DOHH2 (cell line): ENCODE measurements at regions not wholly inside any gene's neighbourhood (a gene's known extent, or its start where the extent isn't known, plus 50 kb on each side); places are given as distances from the start of the nearest gene placed in this dataset.

Source experiments
- H3F3A ChIP-seq: fragments of 200-600 bp; sonication (generic), shearing (Covaris generic); 2 replicates; pipeline ENCODE4 v1.6.0; 2016; ENCODE audit warnings: antibody characterized with exemption, mild to moderate bottlenecking; ENCODE audit not compliant: control insufficient read depth, insufficient read depth
- H3K27ac ChIP-seq: fragments of 200-600 bp; sonication (generic); 2 replicates; pipeline ENCODE4 v1.5.1; 2014; ENCODE audit warnings: low read depth, mild to moderate bottlenecking, low read length, moderate library complexity
- H3K27me3 ChIP-seq: fragments of 200-600 bp; sonication (generic); 2 replicates; pipeline ENCODE4 v1.6.1; 2014; ENCODE audit warnings: mild to moderate bottlenecking, low read length, mixed read lengths; ENCODE audit not compliant: control insufficient read depth
- H3K36me3 ChIP-seq: fragments of 200-600 bp; sonication (generic); 2 replicates; pipeline ENCODE4 v1.6.1; 2014; ENCODE audit warnings: mild to moderate bottlenecking, low read length, moderate library complexity, mixed read lengths; ENCODE audit not compliant: control insufficient read depth
- H3K4me1 ChIP-seq: fragments of 200-600 bp; sonication (generic); 2 replicates; pipeline ENCODE4 v1.6.1; 2014; ENCODE audit warnings: mild to moderate bottlenecking, low read length, mixed read lengths; ENCODE audit not compliant: control insufficient read depth
- H3K4me2 ChIP-seq: fragments of 200-600 bp; sonication (generic); 2 replicates; pipeline ENCODE4 v1.6.0; 2014; ENCODE audit warnings: mild to moderate bottlenecking, low read length, moderate library complexity
- H3K4me3 ChIP-seq: fragments of 200-600 bp; sonication (generic); 2 replicates; pipeline ENCODE4 v1.5.1; 2014; ENCODE audit warnings: mild to moderate bottlenecking, low read length, mixed read lengths
- H3K79me2 ChIP-seq: fragments of 200-600 bp; sonication (generic); 2 replicates; pipeline ENCODE4 v1.6.1; 2014; ENCODE audit warnings: mild to moderate bottlenecking, low read length, mixed read lengths; ENCODE audit not compliant: control insufficient read depth
- H3K9me2 ChIP-seq: fragments of 200-600 bp; sonication (generic); replicated peaks from 2 replicates; pipeline ENCODE4 v1.6.1; 2014; ENCODE audit warnings: mild to moderate bottlenecking, low read length, mixed read lengths; ENCODE audit not compliant: control insufficient read depth
- H3K9me3 ChIP-seq: fragments of 200-600 bp; sonication (generic); 2 replicates; pipeline ENCODE4 v1.6.1; 2014; ENCODE audit warnings: antibody characterized with exemption, low read length, mixed read lengths; ENCODE audit not compliant: control insufficient read depth, insufficient read depth
- H4K20me1 ChIP-seq: fragments of 200-600 bp; sonication (generic); 2 replicates; pipeline ENCODE4 v1.6.0; 2014; ENCODE audit warnings: low read depth, mild to moderate bottlenecking, antibody characterized with exemption, low read length, moderate library complexity; ENCODE audit not compliant: control insufficient read depth, insufficient read depth
- CTCF ChIP-seq: fragments of 200-600 bp; sonication (generic); IDR thresholded peaks from one replicate; pipeline ENCODE4 v1.5.1; 2014; ENCODE audit warnings: antibody characterized with exemption, mild to moderate bottlenecking, low read depth, low read length; ENCODE audit not compliant: poor library complexity, severe bottlenecking
- EZH2phosphoT487 ChIP-seq: fragments of 200-600 bp; sonication (generic); IDR thresholded peaks from 2 replicates; pipeline ENCODE4 v1.6.1; 2017; ENCODE audit warnings: borderline replicate concordance, mild to moderate bottlenecking, antibody characterized with exemption, low read length, moderate library complexity, mixed read lengths

- Histone ChIP-seq H3K4me3 (no peak overlapping the region), H3K36me3 (no peaks in the 10 kb centered on the region), H3K27me3 (no peaks in the 10 kb centered on the region), H3F3A (no peaks in the 10 kb centered on the region), H3K4me2 (no peak overlapping the region), H3K9me3 (no peaks in the 10 kb centered on the region), H3K9me2 (no peaks in the 10 kb centered on the region), H3K4me1 (no peaks in the 10 kb centered on the region), H3K27ac (no peak overlapping the region), H3K79me2 (no peaks in the 10 kb centered on the region), H4K20me1 (no peaks in the 10 kb centered on the region)
- no peak for TF ChIP-seq CTCF
- no peak for TF ChIP-seq EZH2phosphoT487
Measured at GRCh38 chrX:128543114-128543513, 490.9 kb upstream of the ACTRT1 start.

- no peak overlapping the region for H3K4me2 ChIP-seq
- H3K9me2 ChIP-seq = no peaks in the 10 kb centered on the region
- no peaks in the 10 kb centered on the region for H3K27me3 ChIP-seq
- H3K36me3 ChIP-seq = no peaks in the 10 kb centered on the region
- no peaks in the 10 kb centered on the region for H4K20me1 ChIP-seq
- H3K4me1 ChIP-seq = no peaks in the 10 kb centered on the region
- H3K9me3 ChIP-seq = no peaks in the 10 kb centered on the region
- H3K79me2 ChIP-seq = no peaks in the 10 kb centered on the region
- no peak overlapping the region for H3K27ac ChIP-seq
- no peak for TF ChIP-seq CTCF
- TF ChIP-seq EZH2phosphoT487 = no peak
- no peak overlapping the region for H3K4me3 ChIP-seq
- no peaks in the 10 kb centered on the region for H3F3A ChIP-seq
Measured at GRCh38 chrX:128518508-128518907, 466.3 kb upstream of the ACTRT1 start.

GRCh38 chrX:128517691-128518090 lies 465.5 kb upstream of the ACTRT1 start:
- H3K4me2 ChIP-seq = no peak overlapping the region
- no peaks in the 10 kb centered on the region for H3K27me3 ChIP-seq
- no peak overlapping the region for H3K4me3 ChIP-seq
- TF ChIP-seq CTCF = no peak
- TF ChIP-seq EZH2phosphoT487 = no peak
- no peaks in the 10 kb centered on the region for H3K9me2 ChIP-seq
- no peak overlapping the region for H3K27ac ChIP-seq
- H3F3A ChIP-seq = no peaks in the 10 kb centered on the region
- H4K20me1 ChIP-seq = no peaks in the 10 kb centered on the region
- H3K79me2 ChIP-seq = no peaks in the 10 kb centered on the region
- H3K9me3 ChIP-seq = no peaks in the 10 kb centered on the region
- no peaks in the 10 kb centered on the region for H3K36me3 ChIP-seq
- no peaks in the 10 kb centered on the region for H3K4me1 ChIP-seq

- Histone ChIP-seq H3K79me2 (no peaks in the 10 kb centered on the region), H3K9me2 (no peaks in the 10 kb centered on the region), H3K4me3 (no peak overlapping the region), H3K27me3 (no peaks in the 10 kb centered on the region), H3K36me3 (no peaks in the 10 kb centered on the region), H3K9me3 (no peaks in the 10 kb centered on the region), H4K20me1 (no peaks in the 10 kb centered on the region), H3K4me1 (no peaks in the 10 kb centered on the region), H3K27ac (no peak overlapping the region), H3F3A (no peaks in the 10 kb centered on the region), H3K4me2 (no peak overlapping the region)
- no peak for TF ChIP-seq CTCF
- TF ChIP-seq EZH2phosphoT487 = no peak
Measured at GRCh38 chrX:128504496-128504895, 452.3 kb upstream of the ACTRT1 start.
